SK-N-SH treated with all-trans-retinoic acid at 6 μM for 48 hours (cell line): ENCODE measurements at regions not wholly inside any gene's neighbourhood (a gene's known extent, or its start where the extent isn't known, plus 50 kb on each side); places are given as distances from the start of the nearest gene placed in this dataset.

ENCODE experiments used
- ATAC-seq: fragments of 200-7000 bp; cut with Tn5 transposase; 3 replicates; pipeline ENCODE4 v1.9.1; 2020; ENCODE audit warnings: mild to moderate bottlenecking, moderate library complexity
- ARNTL ChIP-seq: fragments of 450-650 bp; formaldehyde crosslinking; IDR thresholded peaks from 2 replicates; pipeline ENCODE4 v1.5.0; 2020; ENCODE audit warnings: low read depth, mild to moderate bottlenecking, moderate library complexity, borderline replicate concordance
- BACH2 ChIP-seq: fragments of 250-450 bp; sonication (Bioruptor Pico); IDR thresholded peaks from 2 replicates; pipeline ENCODE4 v1.9.0; 2021; ENCODE audit warnings: mild to moderate bottlenecking, borderline replicate concordance
- CSDC2 ChIP-seq: fragments of 250-450 bp; sonication (Bioruptor Pico); IDR thresholded peaks from 2 replicates; pipeline ENCODE4 v1.5.0; 2020; ENCODE audit warnings: mild to moderate bottlenecking, moderate library complexity
- CSRNP3 ChIP-seq: fragments of 250-450 bp; sonication (Bioruptor Pico); IDR thresholded peaks from 2 replicates; pipeline ENCODE4 v1.5.1; 2021; ENCODE audit warnings: mild to moderate bottlenecking, moderate library complexity
- ESRRG ChIP-seq: fragments of 250-450 bp; sonication (Bioruptor Pico); IDR thresholded peaks from 2 replicates; pipeline ENCODE4 v1.6.1; 2021; ENCODE audit warnings: mild to moderate bottlenecking
- GLIS3 ChIP-seq: fragments of 250-450 bp; sonication (Bioruptor Pico); IDR thresholded peaks from 2 replicates; pipeline ENCODE4 v1.5.0; 2020; ENCODE audit warnings: mild to moderate bottlenecking, moderate library complexity
- ISL1 ChIP-seq: fragments of 250-450 bp; sonication (Bioruptor Pico); IDR thresholded peaks from 2 replicates; pipeline ENCODE4 v2.1.2; 2022; ENCODE audit warnings: mild to moderate bottlenecking, moderate library complexity
- OSR1 ChIP-seq: fragments of 250-450 bp; sonication (Bioruptor Pico); IDR thresholded peaks from 2 replicates; pipeline ENCODE4 v1.8.0; 2022; ENCODE audit warnings: moderate library complexity, mild to moderate bottlenecking, inconsistent platforms
- PATZ1 ChIP-seq: fragments of 250-450 bp; sonication (Bioruptor Pico); IDR thresholded peaks from 2 replicates; pipeline ENCODE4 v1.8.0; 2020; ENCODE audit warnings: mild to moderate bottlenecking, moderate library complexity, borderline replicate concordance
- POU6F1 ChIP-seq: fragments of 250-450 bp; sonication (Bioruptor Pico); IDR thresholded peaks from 2 replicates; pipeline ENCODE4 v1.8.0; 2021; ENCODE audit warnings: low read depth, mild to moderate bottlenecking, moderate library complexity, borderline replicate concordance
- PPARA ChIP-seq: fragments of 250-450 bp; sonication (Bioruptor Pico); IDR thresholded peaks from 2 replicates; pipeline ENCODE4 v1.5.0; 2020; ENCODE audit warnings: mild to moderate bottlenecking, borderline replicate concordance
- RARB ChIP-seq: fragments of 250-450 bp; sonication (Bioruptor Pico); IDR thresholded peaks from 2 replicates; pipeline ENCODE4 v1.8.0; 2021; ENCODE audit warnings: mild to moderate bottlenecking, moderate library complexity
- SNAI2 ChIP-seq: fragments of 250-450 bp; sonication (Bioruptor Pico); IDR thresholded peaks from 2 replicates; pipeline ENCODE4 v1.5.0; 2020; ENCODE audit warnings: mild to moderate bottlenecking, moderate library complexity
- TCF4 ChIP-seq: fragments of 250-450 bp; sonication (Bioruptor Pico); IDR thresholded peaks from 2 replicates; pipeline ENCODE4 v1.8.0; 2021; ENCODE audit warnings: mild to moderate bottlenecking, moderate library complexity, borderline replicate concordance
- TOX ChIP-seq: fragments of 250-450 bp; sonication (Bioruptor Pico); IDR thresholded peaks from 2 replicates; pipeline ENCODE4 v1.8.0; 2021; ENCODE audit warnings: mild to moderate bottlenecking, moderate library complexity, borderline replicate concordance
- TSHZ2 ChIP-seq: fragments of 250-450 bp; sonication (Bioruptor Pico); IDR thresholded peaks from 2 replicates; pipeline ENCODE4 v1.5.0; 2020; ENCODE audit warnings: mild to moderate bottlenecking, moderate library complexity
- ZC3H10 ChIP-seq: fragments of 250-450 bp; sonication (Bioruptor Pico); IDR thresholded peaks from 2 replicates; pipeline ENCODE4 v1.5.1; 2021; ENCODE audit warnings: mild to moderate bottlenecking, moderate library complexity
- ZFP30 ChIP-seq: fragments of 450-650 bp; formaldehyde crosslinking; IDR thresholded peaks from 2 replicates; pipeline ENCODE4 v1.5.0; 2022; ENCODE audit warnings: mild to moderate bottlenecking, moderate library complexity
- ZNF565 ChIP-seq: fragments of 450-650 bp; formaldehyde crosslinking; conservative IDR thresholded peaks from 2 replicates; pipeline ENCODE4 v1.5.0; 2020; ENCODE audit warnings: low read depth, mild to moderate bottlenecking, moderate library complexity
- ZNF8 ChIP-seq: fragments of 450-650 bp; formaldehyde crosslinking; IDR thresholded peaks from 2 replicates; pipeline ENCODE4 v1.5.0; 2020; ENCODE audit warnings: mild to moderate bottlenecking, moderate library complexity

- TF ChIP-seq ZNF8 (CRISPR knock-in tag) (no peak), CSRNP3 (CRISPR knock-in tag) (no peak), GLIS3 (CRISPR knock-in tag) (no peak), OSR1 (CRISPR knock-in tag) (no peak), ISL1 (CRISPR knock-in tag) (no peak), POU6F1 (no peak), ESRRG (CRISPR knock-in tag) (no peak), ZNF565 (CRISPR knock-in tag) (no peak), CSDC2 (no peak), PPARA (no peak), BACH2 (CRISPR knock-in tag) (no peak), TCF4 (CRISPR knock-in tag) (no peak), ZC3H10 (CRISPR knock-in tag) (no peak), TOX (CRISPR knock-in tag) (no peak), ZFP30 (no peak), TSHZ2 (CRISPR knock-in tag) (no peak)
- no peak for ATAC-seq
Measured at GRCh38 chr17:71284032-71284755, 836.6 kb upstream of the SOX9 start.

GRCh38 chr17:71286625-71287024 lies 834.2 kb upstream of the SOX9 start:
- TF ChIP-seq PPARA (no peak), RARB (CRISPR knock-in tag) (no peak), ZNF8 (CRISPR knock-in tag) (no peak), ZFP30 (no peak), BACH2 (CRISPR knock-in tag) (no peak), ARNTL (CRISPR knock-in tag) (no peak), POU6F1 (no peak), CSDC2 (no peak), ZC3H10 (CRISPR knock-in tag) (no peak), ISL1 (CRISPR knock-in tag) (no peak)

GRCh38 chr17:71287071-71287823 lies 833.6 kb upstream of the SOX9 start:
- no peak for ATAC-seq
- TF ChIP-seq BACH2 (CRISPR knock-in tag) = no peak
- TF ChIP-seq OSR1 (CRISPR knock-in tag) = no peak
- no peak for TF ChIP-seq ZFP30
- TF ChIP-seq CSRNP3 (CRISPR knock-in tag) = no peak
- TF ChIP-seq PATZ1 (CRISPR knock-in tag) = no peak
- TF ChIP-seq TOX (CRISPR knock-in tag) = no peak
- no peak for TF ChIP-seq SNAI2
- no peak for TF ChIP-seq GLIS3 (CRISPR knock-in tag)
- TF ChIP-seq TCF4 (CRISPR knock-in tag) = no peak
- no peak for TF ChIP-seq POU6F1
- no peak for TF ChIP-seq ZNF565 (CRISPR knock-in tag)
- no peak for TF ChIP-seq ARNTL (CRISPR knock-in tag)
- TF ChIP-seq RARB (CRISPR knock-in tag) = no peak
- TF ChIP-seq CSDC2 = no peak

More at GRCh38 chr17:71286625-71287024, 834.2 kb upstream of the SOX9 start:
- ATAC-seq = no peak
